Heart left ventricle (tissue), 16 donors: ENCODE measurements at regions not wholly inside any gene's neighbourhood (a gene's known extent, or its start where the extent isn't known, plus 50 kb on each side); places are given as distances from the start of the nearest gene placed in this dataset.
A peak's percentile ranks its signal among the peaks of the same experiment; 100 is the strongest.

ENCODE experiments used
- ATAC-seq, 4 donors: fragments of 200-7000 bp; cut with Tn5 transposase; one replicate each; pipeline ENCODE4 v1.9.1; 2020 to 2022; ENCODE audit warnings: moderate library complexity in 4 of 4, mild to moderate bottlenecking in 3 of 4, moderate number of reproducible peaks in 1 of 4
- DNase-seq, 5 donors: peaks; one replicate each; pipeline ENCODE4 v3.0.0-alpha.2; 2020
- H3K27ac ChIP-seq, 12 donors: fragments of 200-600 bp; sonication (generic) in 4 of 12; one replicate each; pipeline versions ENCODE4 v1.5.0 to v1.8.0; 2016 to 2022; ENCODE audit warnings: mild to moderate bottlenecking in 2 of 12
- H3K27me3 ChIP-seq, 9 donors: fragments of 200-600 bp; sonication (generic) in 2 of 9; one replicate each; pipeline versions ENCODE4 v1.5.1 to v1.8.0; 2016 to 2022; ENCODE audit warnings: mild to moderate bottlenecking in 3 of 9
- H3K36me3 ChIP-seq, 9 donors: fragments of 200-600 bp; sonication (generic) in 2 of 9; one replicate each; pipeline versions ENCODE4 v1.5.0 to v1.8.0; 2018 to 2022; ENCODE audit warnings: mild to moderate bottlenecking in 2 of 9
- H3K4me1 ChIP-seq, 12 donors: fragments of 200-600 bp; sonication (generic) in 4 of 12; one replicate each; pipeline versions ENCODE4 v1.5.0 to v1.8.0; 2016 to 2022; ENCODE audit warnings: mild to moderate bottlenecking in 3 of 12
- H3K4me3 ChIP-seq, 12 donors: fragments of 200-600 bp; sonication (generic) in 4 of 12; one replicate each; pipeline versions ENCODE4 v1.5.0 to v1.8.0; 2017 to 2022; ENCODE audit warnings: mild to moderate bottlenecking in 9 of 12, moderate library complexity in 4 of 12
- H3K9me3 ChIP-seq, 12 donors: fragments of 200-600 bp; sonication (generic) in 4 of 12; one replicate each; pipeline versions ENCODE4 v1.5.0 to v1.8.0; 2016 to 2022; ENCODE audit warnings: mild to moderate bottlenecking in 1 of 12
- POLR2A ChIP-seq, 2 donors: fragments of 450-650 bp; IDR thresholded peaks; one replicate each; pipeline ENCODE4 v1.6.1; 2017; ENCODE audit warnings: antibody characterized with exemption in 2 of 2, mild to moderate bottlenecking in 2 of 2, moderate library complexity in 2 of 2
- WGBS, 4 donors: extraction: QIAGEN DNeasy Blood & Tissue Kit in 2 of 4; methylation state at CpG; one replicate each; pipeline versions ENCODE4 v1.1.5 to v1.1.7; 2013 to 2018; 5-methylcytosine and 5-hydroxymethylcytosine counted together
- intact Hi-C, 10 donors: fragments of 100-400 bp; cut with DNase I; formaldehyde crosslinking; loops; one replicate each; pipeline versions ENCODE4 v1.11.1 to v1.14.2; 2022
- TF ChIP-seq, protein P1 (sequence below), 12 donors: fragments of 200-600 bp; sonication (generic) in 4 of 12; IDR thresholded peaks; one replicate each; pipeline versions ENCODE4 v1.5.0 to v1.8.0; 2018 to 2022; ENCODE audit warnings: antibody characterized with exemption in 12 of 12, mild to moderate bottlenecking in 5 of 12
- donor health status: ischemic (EF 13 %, LVEDD 7.1; RV severe dilation, severe dysfunction).
- donor health status: healthy with polysubstance abuse.
- donor health status: DM: no; HTN: yes; CAD: no.
- donor health status: DM: no; HTN: no; CAD: no.
- donor health status: ischemic (EF 25% LVEDD 6.9; RV normal size, moderate dysfunction).
- donor health status: ischemic (EF 25% LVEDD 5.7; RV mildly dilated, moderate dysfunction).
- donor health status: healthy.
- donor health status: DM: yes; HTN: yes; CAD: no.
- donor health status: ischemic (EF 35%, LVEDD 5.7; RV mildly dilated, moderate dysfunction).
- donor health status: nonischemic (EF 11% LVEDD 7.7; RV severe dilation, severe dysfunction).
- donor health status: DM: yes; HTN: yes; CAD: no.
- donor health status: PGD.
- donor health status: ischemic (EF 29% LVEDD 5.4; RV normal size, mild dysfunction).
- donor health status: nonischemic (EF 23%, LVEDD 6.1; RV moderate dilation, normal function).

DNA sequence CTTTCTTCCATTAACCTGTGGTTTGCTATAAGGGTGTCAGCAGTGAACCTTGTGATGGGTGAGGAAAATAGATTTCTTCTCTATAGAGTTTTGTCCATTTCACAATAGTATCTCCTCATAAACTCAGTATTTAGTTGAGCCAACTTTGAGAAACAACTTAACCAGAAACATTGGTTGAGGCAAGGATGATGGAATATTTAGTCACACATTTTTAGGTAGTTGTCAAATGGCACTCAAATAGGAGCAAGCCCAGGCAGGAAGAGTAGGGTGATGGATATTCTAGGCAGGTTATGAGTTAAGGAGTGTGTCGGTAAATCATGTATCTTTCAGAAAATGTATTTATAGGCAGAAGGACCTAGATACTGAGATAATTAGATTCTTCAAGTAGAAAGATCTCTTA, 1267.6 kb downstream of the SLC16A7 start:
- WGBS, 4 donors: 96 to 98% (median 97%) methylated on average over 1 of the region's 1 CpG
- TF ChIP-seq, protein P1, sequence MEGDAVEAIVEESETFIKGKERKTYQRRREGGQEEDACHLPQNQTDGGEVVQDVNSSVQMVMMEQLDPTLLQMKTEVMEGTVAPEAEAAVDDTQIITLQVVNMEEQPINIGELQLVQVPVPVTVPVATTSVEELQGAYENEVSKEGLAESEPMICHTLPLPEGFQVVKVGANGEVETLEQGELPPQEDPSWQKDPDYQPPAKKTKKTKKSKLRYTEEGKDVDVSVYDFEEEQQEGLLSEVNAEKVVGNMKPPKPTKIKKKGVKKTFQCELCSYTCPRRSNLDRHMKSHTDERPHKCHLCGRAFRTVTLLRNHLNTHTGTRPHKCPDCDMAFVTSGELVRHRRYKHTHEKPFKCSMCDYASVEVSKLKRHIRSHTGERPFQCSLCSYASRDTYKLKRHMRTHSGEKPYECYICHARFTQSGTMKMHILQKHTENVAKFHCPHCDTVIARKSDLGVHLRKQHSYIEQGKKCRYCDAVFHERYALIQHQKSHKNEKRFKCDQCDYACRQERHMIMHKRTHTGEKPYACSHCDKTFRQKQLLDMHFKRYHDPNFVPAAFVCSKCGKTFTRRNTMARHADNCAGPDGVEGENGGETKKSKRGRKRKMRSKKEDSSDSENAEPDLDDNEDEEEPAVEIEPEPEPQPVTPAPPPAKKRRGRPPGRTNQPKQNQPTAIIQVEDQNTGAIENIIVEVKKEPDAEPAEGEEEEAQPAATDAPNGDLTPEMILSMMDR (IDR thresholded peaks at IDR 0.05): no peak
- no peak for TF ChIP-seq POLR2A (IDR thresholded peaks at IDR 0.05)
- DNase-seq (no peak), ATAC-seq (no peak)
- Histone ChIP-seq H3K9me3 (peaks cover 0 to under 1% (median 0%) of the 10 kb centered on the region in 12 donors), H3K4me1 (no peaks in the 10 kb centered on the region), H3K27ac (no peak overlapping the region), H3K4me3 (no peak overlapping the region), H3K36me3 (no peaks in the 10 kb centered on the region), H3K27me3 (no peaks in the 10 kb centered on the region)
- intact Hi-C loops: no loop called here

DNA sequence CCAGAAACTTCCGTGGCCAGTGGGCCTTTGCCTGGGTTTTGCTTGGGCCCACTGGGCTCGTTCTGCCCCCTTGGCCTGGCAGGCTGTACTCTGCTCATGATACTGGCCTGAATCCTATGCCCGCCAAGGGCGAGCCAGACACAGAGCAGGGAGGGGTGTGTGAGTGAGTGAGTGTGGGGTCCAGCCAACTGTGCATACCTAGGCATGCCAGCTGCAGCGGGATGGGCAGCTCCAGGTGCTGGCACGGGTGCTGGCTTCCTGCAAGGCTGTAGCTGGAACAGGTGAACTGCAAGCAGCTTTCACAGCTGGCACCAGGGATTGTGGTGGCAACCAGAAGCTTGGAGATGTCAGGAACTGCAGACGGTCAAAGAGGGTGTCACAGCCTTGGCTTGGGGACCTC, 1276.4 kb downstream of the SLC16A7 start:
- no peak for TF ChIP-seq POLR2A (IDR thresholded peaks at IDR 0.05)
- TF ChIP-seq, protein P1 (IDR thresholded peaks at IDR 0.05): no peak
- DNase-seq (peak in 1 of 5 donors; percentile 28), ATAC-seq (peak in 1 of 4 donors; percentile 27)
- peaks cover 0 to 4% (median 0%) of the 10 kb centered on the region in 12 donors for H3K9me3 ChIP-seq
- no peaks in the 10 kb centered on the region for H3K36me3 ChIP-seq
- intact Hi-C loops: no loop called here
- H3K27ac ChIP-seq: no peak overlapping the region
- H3K27me3 ChIP-seq: no peaks in the 10 kb centered on the region
- WGBS, 4 donors: 67 to 88% (median 83%) methylated on average over 7 of the region's 7 CpGs
- H3K4me1 ChIP-seq: no peaks in the 10 kb centered on the region
- H3K4me3 ChIP-seq: no peak overlapping the region

DNA sequence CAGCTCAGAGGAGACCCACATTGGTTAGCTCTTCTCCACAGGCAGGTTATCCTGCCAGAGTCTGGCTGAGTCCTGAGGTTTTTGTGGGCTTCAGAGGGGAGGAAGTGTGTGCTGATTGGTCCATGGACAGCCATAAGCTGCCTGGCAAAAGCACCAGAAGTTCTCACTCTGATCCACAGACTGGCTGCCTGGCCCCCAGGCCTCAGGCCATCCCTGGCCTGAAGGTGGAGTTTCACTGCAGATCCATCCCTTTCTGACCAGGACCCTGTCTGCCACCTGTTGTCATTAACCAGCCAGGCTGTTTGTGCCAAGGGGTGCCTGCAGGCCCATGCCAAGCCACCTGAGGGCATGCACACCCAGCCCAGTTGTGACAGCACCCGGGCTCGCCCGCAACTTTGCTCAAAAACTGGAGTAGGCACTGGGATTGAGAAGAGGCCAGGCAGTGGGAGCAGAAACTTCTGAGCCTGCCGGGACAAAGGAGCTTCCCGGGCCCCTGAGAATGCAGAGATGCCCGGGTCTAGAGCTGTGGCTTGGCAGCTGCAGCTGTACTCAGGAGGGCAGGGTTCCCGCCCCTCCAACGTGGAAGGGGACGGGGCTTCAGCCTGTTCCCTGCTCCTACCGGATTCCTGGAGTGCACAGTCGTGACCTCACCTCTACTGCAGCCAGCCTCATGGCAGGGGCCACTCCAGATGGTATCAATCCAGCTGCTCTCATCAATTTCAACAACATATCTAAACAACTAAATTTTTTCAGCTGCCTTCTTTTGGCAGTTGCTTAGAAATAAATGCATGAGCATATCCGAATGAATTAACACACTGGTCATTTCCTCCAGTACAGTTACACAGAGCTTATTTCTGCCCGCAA, 1277.3 kb downstream of the SLC16A7 start:
- Histone ChIP-seq H3K36me3 (no peaks in the 10 kb centered on the region), H3K4me1 (no peaks in the 10 kb centered on the region), H3K4me3 (no peak overlapping the region), H3K9me3 (peaks cover 0 to 4% (median 0%) of the 10 kb centered on the region in 12 donors), H3K27ac (no peak overlapping the region), H3K27me3 (no peaks in the 10 kb centered on the region)
- WGBS, 4 donors: 57 to 74% (median 64%) methylated on average over 10 to 13 of the region's 13 CpGs
- no peak for ATAC-seq
- TF ChIP-seq, protein P1 (IDR thresholded peaks at IDR 0.05): no peak
- no peak for TF ChIP-seq POLR2A (IDR thresholded peaks at IDR 0.05)
- DNase-seq: peak in 2 of 5 donors; percentile 8 to 50
- intact Hi-C loops: no loop called here

DNA sequence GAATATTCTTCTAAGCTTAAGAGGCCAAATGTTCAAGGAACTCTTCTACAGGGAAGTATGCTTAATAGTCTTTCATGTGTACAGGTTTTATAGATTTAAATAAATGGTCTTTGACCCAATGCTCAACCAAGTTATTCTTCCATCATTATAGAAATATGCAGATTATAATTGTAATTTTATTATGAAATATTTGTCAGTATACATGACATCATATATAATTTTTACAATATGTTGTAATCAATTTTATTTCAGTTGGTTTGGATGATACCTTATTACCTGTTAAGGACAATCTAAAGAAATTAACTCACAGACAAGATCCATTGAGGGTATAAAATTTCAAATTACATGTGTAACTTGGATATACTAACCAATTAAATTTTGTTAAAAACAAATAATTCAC, 1278.3 kb downstream of the SLC16A7 start:
- intact Hi-C loops: no loop called here
- H3K27ac ChIP-seq: no peak overlapping the region
- no peak overlapping the region for H3K4me3 ChIP-seq
- no peaks in the 10 kb centered on the region for H3K4me1 ChIP-seq
- DNase-seq (no peak), ATAC-seq (no peak)
- no peaks in the 10 kb centered on the region for H3K27me3 ChIP-seq
- no peaks in the 10 kb centered on the region for H3K36me3 ChIP-seq
- no peak for TF ChIP-seq POLR2A (IDR thresholded peaks at IDR 0.05)
- peaks cover 0 to 4% (median 0%) of the 10 kb centered on the region in 12 donors for H3K9me3 ChIP-seq
